HUDEP-2 (cell line): ENCODE measurements at regions not wholly inside any gene's neighbourhood (a gene's known extent, or its start where the extent isn't known, plus 50 kb on each side); places are given as distances from the start of the nearest gene placed in this dataset.

Experiments used
- DNase-seq, 76 experiments: peaks; one replicate each; lab custom pipeline; 2025; ENCODE audit not compliant: unreplicated experiment in 76 of 76; lab: John Stamatoyannopoulos, UW

- DNase-seq = no peak
These were observed 615.3 kb downstream of the BCL11A start for GRCh38 chr2:59938181-59938580.

- DNase-seq = no peak
These were observed 617.4 kb downstream of the BCL11A start for GRCh38 chr2:59936048-59936447.

GRCh38 chr2:59935005-59935404 lies 618.4 kb downstream of the BCL11A start:
- DNase-seq = no peak

GRCh38 chr2:59933948-59934347 lies 619.5 kb downstream of the BCL11A start:
- DNase-seq = no peak

GRCh38 chr2:59932341-59932740 lies 621.1 kb downstream of the BCL11A start:
- DNase-seq = no peak

GRCh38 chr2:59930430-59930829 lies 623.0 kb downstream of the BCL11A start:
- DNase-seq = no peak

- no peak for DNase-seq
These were observed 626.7 kb downstream of the BCL11A start for GRCh38 chr2:59926731-59927130.

- DNase-seq = no peak
These were observed 628.1 kb downstream of the BCL11A start for GRCh38 chr2:59925321-59925720.

GRCh38 chr2:59924346-59924745 lies 629.1 kb downstream of the BCL11A start:
- no peak for DNase-seq

GRCh38 chr2:59922450-59922849 lies 631.0 kb downstream of the BCL11A start:
- no peak for DNase-seq

GRCh38 chr2:59921743-59922142 lies 631.7 kb downstream of the BCL11A start:
- DNase-seq = no peak

- DNase-seq = no peak
These were observed 632.5 kb downstream of the BCL11A start for GRCh38 chr2:59920961-59921360.

- DNase-seq = no peak
These were observed 633.1 kb downstream of the BCL11A start for GRCh38 chr2:59920307-59920706.

- DNase-seq = no peak
These were observed 633.9 kb downstream of the BCL11A start for GRCh38 chr2:59919579-59919978.

- DNase-seq = no peak
These were observed 641.4 kb downstream of the BCL11A start for GRCh38 chr2:59912042-59912441.

GRCh38 chr2:59910166-59910565 lies 643.3 kb downstream of the BCL11A start:
- DNase-seq = no peak

- DNase-seq = no peak
These were observed 644.3 kb downstream of the BCL11A start for GRCh38 chr2:59909147-59909546.

GRCh38 chr2:59905731-59906130 lies 647.7 kb downstream of the BCL11A start:
- DNase-seq = no peak

- no peak for DNase-seq
These were observed 649.4 kb downstream of the BCL11A start for GRCh38 chr2:59903994-59904544.

GRCh38 chr2:59900728-59901452 lies 652.6 kb downstream of the BCL11A start:
- no peak for DNase-seq

- no peak for DNase-seq
These were observed 653.8 kb downstream of the BCL11A start for GRCh38 chr2:59899692-59900091.

GRCh38 chr2:59896499-59897245 lies 656.8 kb downstream of the BCL11A start:
- DNase-seq = no peak
